ENCODE measurements at regions not wholly inside any gene's neighbourhood (a gene's known extent, or its start where the extent isn't known, plus 50 kb on each side); places are given as distances from the start of the nearest gene placed in this dataset.

DNA sequence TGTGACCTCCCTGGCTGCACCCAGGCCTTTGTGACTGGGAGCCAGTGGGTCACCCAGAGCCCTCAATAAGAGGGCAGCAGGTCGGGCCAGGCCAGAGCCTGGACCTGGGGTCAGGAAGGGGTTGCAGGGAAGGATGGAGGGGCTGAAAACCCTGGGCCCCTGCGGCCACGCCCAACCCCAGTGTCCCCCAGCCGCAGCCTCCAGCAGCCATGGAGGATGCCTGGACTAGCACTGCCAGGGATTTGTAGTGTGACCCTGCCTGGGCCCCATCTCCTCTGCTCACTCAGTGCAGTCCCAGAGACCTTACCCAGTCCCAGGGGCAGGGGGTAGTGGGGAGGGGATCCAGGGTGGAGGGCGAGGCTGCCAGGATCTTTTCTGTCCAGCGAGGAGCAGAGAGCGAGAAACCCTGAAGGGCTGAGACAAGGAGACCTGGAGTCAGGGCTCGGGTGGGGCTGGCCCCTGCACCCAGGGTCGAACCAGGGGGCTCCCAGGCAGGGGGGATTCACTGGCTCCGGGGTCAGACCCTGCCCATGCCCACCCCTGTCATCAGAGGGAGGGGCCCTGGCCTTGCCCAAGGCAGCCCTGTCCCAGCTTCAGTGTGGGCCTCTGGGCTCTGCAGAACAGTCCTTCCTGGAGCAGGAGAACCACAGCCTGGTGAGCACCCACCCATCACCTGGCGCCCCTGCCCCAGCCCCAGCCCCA, 187.5 kb downstream of the IGLL1 start:
- Histone ChIP-seq H3K23ac (ENCODE audit: insufficient read length) (no peak overlapping the region), H4K91ac (replicated peaks; ENCODE audit: insufficient read length, low read length) (no peak overlapping the region), H4K5ac (ENCODE audit: insufficient read length, low read depth, low read length) (no peak overlapping the region), H3K27me3 (replicated peaks in 1 of 4; ENCODE audit: control insufficient read depth in 3 of 4, extremely low read depth in 1 of 4, insufficient read depth in 3 of 4, low read length in 3 of 4) (no peaks in the 10 kb centered on the region), H3K23me2 (ENCODE audit: low read depth, low read length) (no peaks in the 10 kb centered on the region), H2BK15ac (ENCODE audit: low read length) (no peak overlapping the region), H3K14ac (ENCODE audit: insufficient read length) (no peak overlapping the region), H2BK120ac (replicated peaks; ENCODE audit: low read depth, low read length) (no peak overlapping the region), H3K36me3 (ENCODE audit: control insufficient read depth in 2 of 4, insufficient read depth in 4 of 4, low read length in 3 of 4) (no peaks in the 10 kb centered on the region), H3K4me1 (replicated peaks in 1 of 4; ENCODE audit: control insufficient read depth in 3 of 4, insufficient read depth in 4 of 4, low read length in 3 of 4) (peaks cover 0 to 4% (median 0%) of the 10 kb centered on the region in 4 experiments; a peak in 1 of 7 replicates), H3K4me2 (ENCODE audit: insufficient read depth in 1 of 2, low read depth in 2 of 2, low read length in 2 of 2) (no peak overlapping the region), H3K79me2 (ENCODE audit: control insufficient read depth in 1 of 2, insufficient read depth in 2 of 2, low read length in 2 of 2) (no peaks in the 10 kb centered on the region), H2BK5ac (ENCODE audit: low read depth, low read length) (no peak overlapping the region), H2AK5ac (ENCODE audit: low read depth, low read length) (no peak overlapping the region), H3K4me3 (ENCODE audit: extremely low read depth in 1 of 4, insufficient read depth in 2 of 4, low read depth in 3 of 4, low read length in 4 of 4) (no peak overlapping the region), H3K56ac (replicated peaks; ENCODE audit: insufficient read length, low read depth, low read length) (no peak overlapping the region), H3K18ac (ENCODE audit: extremely low read depth, low read length) (no peak overlapping the region), H4K20me1 (replicated peaks in 1 of 2; ENCODE audit: control insufficient read depth in 1 of 2, insufficient read depth in 2 of 2, low read length in 2 of 2) (no peaks in the 10 kb centered on the region), H3K9me3 (ENCODE audit: insufficient read depth in 2 of 2, low read depth in 1 of 2, low read length in 1 of 2) (no peaks in the 10 kb centered on the region), H3K79me1 (ENCODE audit: low read depth, low read length) (no peaks in the 10 kb centered on the region), H3K4ac (replicated peaks; ENCODE audit: insufficient read length, low read depth, low read length) (no peak overlapping the region), H3K27ac (ENCODE audit: low read depth, low read length) (no peak overlapping the region), H4K8ac (ENCODE audit: extremely low read depth, insufficient read depth, low read length) (no peak overlapping the region), H2BK20ac (ENCODE audit: low read length) (no peak overlapping the region), H3K9ac (replicated peaks in 1 of 4; ENCODE audit: extremely low read depth in 1 of 4, low read depth in 3 of 4, low read length in 3 of 4) (no peak overlapping the region), H2AFZ (ENCODE audit: low read length) (no peak overlapping the region), H2BK12ac (ENCODE audit: low read depth, low read length) (no peak overlapping the region)
- DNase-seq (ENCODE audit: low read depth in 1 of 2, low spot score in 2 of 2) (no peak), FAIRE-seq (no peak)
- ChIA-PET CTCF (ENCODE audit: partially characterized antibody) (interaction anchor here (0.9 to 1.4 kb wide), 3 partner anchors 10 to 199 kb away, joined by 3 to 6 read pairs (median 5); no protein-coding TSS in a partner anchor), POLR2A (ENCODE audit: partially characterized antibody) (no interaction called here)
- 70% methylated on average over 4 of the region's 11 CpGs; no CpG with 5 or more reads in 1 of the 2 experiments for WGBS, 2 experiments (ENCODE audit: extremely low coverage in 1 of 2, insufficient coverage in 1 of 2, insufficient read length in 1 of 2, insufficient replicate concordance in 2 of 2, low coverage in 1 of 2, low lambda C conversion rate in 2 of 2, missing lambda C conversion rate in 1 of 2)
- TF ChIP-seq SP4 (IDR thresholded peaks at IDR 0.05; ENCODE audit: low read length) (no peak), POU5F1 (IDR thresholded peaks at IDR 0.05; ENCODE audit: low read depth, low read length) (no peak), FOSL1 (IDR thresholded peaks at IDR 0.05; ENCODE audit: insufficient read depth, low read depth, low read length) (no peak), SIX5 (IDR thresholded peaks at IDR 0.05; ENCODE audit: low read depth, low read length) (no peak), ZNF274 (IDR thresholded peaks at IDR 0.05; ENCODE audit: borderline replicate concordance, extremely low read depth, low read length) (no peak), SIN3A (conservative IDR thresholded peaks at IDR 0.05 in 1 of 2, IDR thresholded peaks at IDR 0.05 in 1 of 2; ENCODE audit: low read depth in 1 of 2, low read length in 2 of 2) (no peak), TEAD4 (IDR thresholded peaks at IDR 0.05; ENCODE audit: low read depth, low read length) (no peak), EP300 (IDR thresholded peaks at IDR 0.05; ENCODE audit: borderline replicate concordance in 1 of 2, low read depth in 2 of 2, low read length in 2 of 2) (no peak), MAX (IDR thresholded peaks at IDR 0.05) (no peak)

Data from H1 (cell line).